GM19438 (cell line): ENCODE measurements at regions not wholly inside any gene's neighbourhood (a gene's known extent, or its start where the extent isn't known, plus 50 kb on each side); places are given as distances from the start of the nearest gene placed in this dataset.

Experiments
- ATAC-seq: cut with Tn5 transposase; IDR thresholded peaks from one replicate; pipeline ENCODE4 v1.9.1; 2021; ENCODE audit warnings: low read depth; ENCODE audit not compliant: unreplicated experiment

- ATAC-seq: no peak
Measured at GRCh38 chr2:162912787-162913186, 74.2 kb upstream of the KCNH7 start.

- no peak for ATAC-seq
Measured at GRCh38 chr2:162908567-162908966, 70.0 kb upstream of the KCNH7 start.

GRCh38 chr2:162890690-162891311 is 52.2 kb upstream of the KCNH7 start:
- peak; percentile 82 for ATAC-seq

DNA sequence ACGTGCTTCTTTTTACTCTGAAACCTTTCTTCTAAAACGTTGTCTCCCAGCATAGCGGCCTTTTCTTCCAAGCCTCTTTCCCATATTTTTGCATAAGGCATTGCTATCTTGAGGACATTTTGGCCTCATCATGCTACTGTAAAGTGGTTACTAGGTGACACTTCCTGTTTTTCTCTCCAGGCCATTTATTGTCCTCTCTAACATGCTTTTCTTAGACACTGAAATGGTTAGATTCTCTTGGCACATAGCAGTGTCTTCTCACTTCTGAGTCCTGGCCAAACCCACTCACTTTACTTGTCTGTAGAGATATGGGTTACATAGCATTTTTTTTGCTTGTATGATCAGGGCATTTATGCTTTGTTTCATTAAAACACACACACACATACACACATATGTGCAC is 50.1 kb upstream of the KCNH7 start:
- no peak for ATAC-seq
